ENCODE measurements at regions not wholly inside any gene's neighbourhood (a gene's known extent, or its start where the extent isn't known, plus 50 kb on each side); places are given as distances from the start of the nearest gene placed in this dataset.
A peak's percentile ranks its signal among the peaks of the same experiment; 100 is the strongest.

GRCh38 chr12:13592063-13592942 lies 389.1 kb downstream of the GRIN2B start:
- no peak for DNase-seq

- no peak for DNase-seq
These were observed 389.9 kb downstream of the GRIN2B start for GRCh38 chr12:13591488-13591887.

GRCh38 chr12:13591059-13591458 lies 390.3 kb downstream of the GRIN2B start:
- no peak for DNase-seq

- no peak for DNase-seq
These were observed 392.0 kb downstream of the EMP1 start for GRCh38 chr12:13588574-13588973.

GRCh38 chr12:13587721-13588390 lies 391.3 kb downstream of the EMP1 start:
- no peak for DNase-seq

- no peak for DNase-seq
These were observed 389.8 kb downstream of the EMP1 start for GRCh38 chr12:13586361-13586760.

GRCh38 chr12:13584541-13584940 lies 388.0 kb downstream of the EMP1 start:
- no peak for DNase-seq

GRCh38 chr12:13583630-13584029 lies 387.1 kb downstream of the EMP1 start:
- DNase-seq, result no peak

- DNase-seq, result no peak
These were observed 385.9 kb downstream of the EMP1 start for GRCh38 chr12:13582421-13582820.

- DNase-seq, result no peak
These were observed 384.5 kb downstream of the EMP1 start for GRCh38 chr12:13581031-13581430.

GRCh38 chr12:13580206-13580605 lies 383.7 kb downstream of the EMP1 start:
- DNase-seq, result no peak

GRCh38 chr12:13576935-13577500 lies 380.5 kb downstream of the EMP1 start:
- no peak for DNase-seq

- DNase-seq, result peak; percentile 81
These were observed 377.3 kb downstream of the EMP1 start for GRCh38 chr12:13573698-13574321.

GRCh38 chr12:13571035-13571434 lies 374.5 kb downstream of the EMP1 start:
- DNase-seq, result no peak

- DNase-seq, result peak; percentile 9
These were observed 373.6 kb downstream of the EMP1 start for GRCh38 chr12:13570005-13570694.

GRCh38 chr12:13566292-13566691 lies 369.8 kb downstream of the EMP1 start:
- peak; percentile 42 for DNase-seq

- DNase-seq, result no peak
These were observed 367.8 kb downstream of the EMP1 start for GRCh38 chr12:13564266-13564810.

GRCh38 chr12:13563743-13564125 lies 367.2 kb downstream of the EMP1 start:
- DNase-seq, result no peak

GRCh38 chr12:13562915-13563742 lies 366.6 kb downstream of the EMP1 start:
- DNase-seq, result no peak

- DNase-seq, result no peak
These were observed 365.4 kb downstream of the EMP1 start for GRCh38 chr12:13561923-13562322.

- DNase-seq, result no peak
These were observed 362.9 kb downstream of the EMP1 start for GRCh38 chr12:13559318-13559978.

All from NCI-H226 (cell line).